Neural cell (in vitro differentiated cells): ENCODE measurements at regions not wholly inside any gene's neighbourhood (a gene's known extent, or its start where the extent isn't known, plus 50 kb on each side); places are given as distances from the start of the nearest gene placed in this dataset.

ENCODE experiments used
- H2AFZ ChIP-seq: fragments of 200-600, 300-800 bp; sonication (generic), shearing (Covaris generic); 2 replicates; pipeline ENCODE4 v1.6.0; 2014; ENCODE audit warnings: low read depth, mild to moderate bottlenecking, antibody characterized with exemption, low read length, moderate library complexity
- H3F3A ChIP-seq: fragments of 200-600 bp; shearing (Covaris generic); 2 replicates; pipeline ENCODE4 v1.6.1; 2016; ENCODE audit warnings: mild to moderate bottlenecking, moderate library complexity, mixed read lengths, antibody characterized with exemption, low read length; ENCODE audit not compliant: insufficient read depth, poor library complexity, severe bottlenecking
- H3K27ac ChIP-seq: fragments of 200-600, 300-800 bp; sonication (generic), shearing (Covaris generic); 2 replicates; pipeline ENCODE4 v1.5.1; 2014; ENCODE audit warnings: mild to moderate bottlenecking, low read length, moderate library complexity
- H3K27me3 ChIP-seq: fragments of 300-800, 200-600 bp; sonication (generic), shearing (Covaris generic); 2 replicates; pipeline ENCODE4 v1.6.0; 2014; ENCODE audit warnings: mild to moderate bottlenecking, low read depth, low read length, moderate library complexity; ENCODE audit not compliant: insufficient read depth
- H3K36me3 ChIP-seq: fragments of 300-800, 200-600 bp; sonication (generic), shearing (Covaris generic); 2 replicates; pipeline ENCODE4 v1.5.1; 2014; ENCODE audit warnings: mild to moderate bottlenecking, antibody characterized with exemption, low read length, moderate library complexity; ENCODE audit not compliant: insufficient read depth
- H3K4me2 ChIP-seq: fragments of 300-800, 200-600 bp; sonication (generic), shearing (Covaris generic); 2 replicates; pipeline ENCODE4 v1.6.0; 2014; ENCODE audit warnings: mild to moderate bottlenecking, low read length
- H3K4me3 ChIP-seq: fragments of 300-800, 200-600 bp; sonication (generic), shearing (Covaris generic); 2 replicates; pipeline ENCODE4 v1.5.1; 2014; ENCODE audit warnings: mild to moderate bottlenecking, low read length, moderate library complexity
- H3K79me2 ChIP-seq: fragments of 200-600 bp; shearing (Covaris generic); replicated peaks from 2 replicates; pipeline ENCODE4 v1.6.0; 2014; ENCODE audit warnings: mild to moderate bottlenecking, low read length, moderate library complexity; ENCODE audit not compliant: insufficient read depth
- H3K9ac ChIP-seq: fragments of 300-800, 200-600 bp; sonication (generic), shearing (Covaris generic); 2 replicates; pipeline ENCODE4 v1.6.1; 2016; ENCODE audit warnings: mild to moderate bottlenecking, low read length, mixed read lengths
- H3K9me2 ChIP-seq: fragments of 200-600 bp; shearing (Covaris generic); 2 replicates; pipeline ENCODE4 v1.6.1; 2016; ENCODE audit warnings: mild to moderate bottlenecking, low read length, mixed read lengths; ENCODE audit not compliant: insufficient read depth
- H3K9me3 ChIP-seq: fragments of 200-600, 300-800 bp; sonication (generic), shearing (Covaris generic); 2 replicates; pipeline ENCODE4 v1.6.1; 2016; ENCODE audit warnings: mild to moderate bottlenecking, mixed run types, low read length, moderate library complexity, mixed read lengths
- H4K20me1 ChIP-seq: fragments of 200-600 bp; shearing (Covaris generic); 2 replicates; pipeline ENCODE4 v1.6.1; 2016; ENCODE audit warnings: mild to moderate bottlenecking, mixed run types; ENCODE audit not compliant: insufficient read depth
- CTCF ChIP-seq: fragments of 450-650 bp; IDR thresholded peaks from 2 replicates; pipeline ENCODE4 v1.5.1; 2014; ENCODE audit warnings: antibody characterized with exemption, mild to moderate bottlenecking, moderate library complexity; ENCODE audit not compliant: poor library complexity, severe bottlenecking
- EP300 ChIP-seq: fragments of 450-650 bp; conservative IDR thresholded peaks from 2 replicates; pipeline ENCODE4 v1.6.1; 2014; ENCODE audit warnings: antibody characterized with exemption, mild to moderate bottlenecking, moderate library complexity; ENCODE audit not compliant: poor library complexity, severe bottlenecking
- EZH2 ChIP-seq: fragments of 200-600, 300-800 bp; shearing (Covaris generic), sonication (generic); IDR thresholded peaks from 2 replicates; pipeline ENCODE4 v1.6.1; 2014; ENCODE audit warnings: antibody characterized with exemption, low read length, borderline replicate concordance, mild to moderate bottlenecking; ENCODE audit not compliant: insufficient read depth, poor library complexity, severe bottlenecking
- MXI1 ChIP-seq: fragments of 450-650 bp; conservative IDR thresholded peaks from 2 replicates; pipeline ENCODE4 v1.6.1; 2014; ENCODE audit warnings: antibody characterized with exemption, mild to moderate bottlenecking; ENCODE audit not compliant: poor library complexity, severe bottlenecking
- POLR2AphosphoS5 ChIP-seq: IDR thresholded peaks from 2 replicates; pipeline ENCODE4 v1.6.1; 2012
- RAD21 ChIP-seq: fragments of 450-650 bp; conservative IDR thresholded peaks from 2 replicates; pipeline ENCODE4 v1.6.1; 2014; ENCODE audit warnings: antibody characterized with exemption, mild to moderate bottlenecking, moderate library complexity
- SMC3 ChIP-seq: fragments of 450-650 bp; conservative IDR thresholded peaks from 2 replicates; pipeline ENCODE4 v1.6.1; 2014; ENCODE audit warnings: antibody characterized with exemption, mild to moderate bottlenecking, moderate library complexity; ENCODE audit not compliant: poor library complexity
- TAF1 ChIP-seq: IDR thresholded peaks from 2 replicates; pipeline ENCODE4 v1.6.1; 2012; ENCODE audit warnings: low read depth
- TF ChIP-seq, protein P1 (sequence below): IDR thresholded peaks from 2 replicates; pipeline ENCODE4 v1.6.1; 2012; ENCODE audit warnings: borderline replicate concordance

DNA sequence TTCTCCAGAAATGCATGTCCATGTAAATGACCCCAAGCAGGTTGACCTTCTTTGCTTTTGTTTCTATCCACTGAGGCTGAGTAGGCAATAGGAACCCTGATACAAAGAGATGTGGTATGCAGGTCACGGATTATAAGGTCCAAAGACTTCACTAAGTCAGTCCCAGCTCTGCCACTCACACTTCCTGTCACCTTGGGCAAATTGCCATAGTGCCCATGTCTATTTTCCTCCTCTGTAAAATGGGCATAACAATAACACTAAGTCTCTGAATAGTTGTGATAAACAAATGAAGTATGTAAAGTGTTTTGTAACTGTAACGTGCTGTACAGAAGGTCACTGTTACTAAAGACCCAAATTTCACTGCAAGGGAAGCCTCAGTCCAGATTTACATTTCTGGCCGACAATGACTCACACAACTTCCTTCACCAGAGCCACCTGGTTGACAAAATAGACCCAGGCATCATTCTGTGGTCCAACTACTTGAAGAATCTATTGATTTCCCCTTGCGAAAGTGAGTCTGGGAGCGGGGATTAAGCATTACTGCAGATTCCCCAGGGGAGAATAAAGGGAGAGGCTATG is 175.4 kb upstream of the LPP start:
- Histone ChIP-seq H3K4me3 (no peak overlapping the region), H3K36me3 (no peaks in the 10 kb centered on the region), H3K4me2 (no peak overlapping the region), H3K9me3 (peaks cover 3% of the 10 kb centered on the region), H3K27me3 (no peaks in the 10 kb centered on the region), H3K9me2 (no peaks in the 10 kb centered on the region), H3K27ac (no peak overlapping the region), H3K9ac (no peak overlapping the region), H2AFZ (no peak overlapping the region), H4K20me1 (no peaks in the 10 kb centered on the region), H3F3A (no peaks in the 10 kb centered on the region), H3K79me2 (no peaks in the 10 kb centered on the region)
- TF ChIP-seq POLR2AphosphoS5 = no peak
- no peak for TF ChIP-seq TAF1
- no peak for TF ChIP-seq RAD21
- TF ChIP-seq MXI1 = no peak
- TF ChIP-seq, protein P1, sequence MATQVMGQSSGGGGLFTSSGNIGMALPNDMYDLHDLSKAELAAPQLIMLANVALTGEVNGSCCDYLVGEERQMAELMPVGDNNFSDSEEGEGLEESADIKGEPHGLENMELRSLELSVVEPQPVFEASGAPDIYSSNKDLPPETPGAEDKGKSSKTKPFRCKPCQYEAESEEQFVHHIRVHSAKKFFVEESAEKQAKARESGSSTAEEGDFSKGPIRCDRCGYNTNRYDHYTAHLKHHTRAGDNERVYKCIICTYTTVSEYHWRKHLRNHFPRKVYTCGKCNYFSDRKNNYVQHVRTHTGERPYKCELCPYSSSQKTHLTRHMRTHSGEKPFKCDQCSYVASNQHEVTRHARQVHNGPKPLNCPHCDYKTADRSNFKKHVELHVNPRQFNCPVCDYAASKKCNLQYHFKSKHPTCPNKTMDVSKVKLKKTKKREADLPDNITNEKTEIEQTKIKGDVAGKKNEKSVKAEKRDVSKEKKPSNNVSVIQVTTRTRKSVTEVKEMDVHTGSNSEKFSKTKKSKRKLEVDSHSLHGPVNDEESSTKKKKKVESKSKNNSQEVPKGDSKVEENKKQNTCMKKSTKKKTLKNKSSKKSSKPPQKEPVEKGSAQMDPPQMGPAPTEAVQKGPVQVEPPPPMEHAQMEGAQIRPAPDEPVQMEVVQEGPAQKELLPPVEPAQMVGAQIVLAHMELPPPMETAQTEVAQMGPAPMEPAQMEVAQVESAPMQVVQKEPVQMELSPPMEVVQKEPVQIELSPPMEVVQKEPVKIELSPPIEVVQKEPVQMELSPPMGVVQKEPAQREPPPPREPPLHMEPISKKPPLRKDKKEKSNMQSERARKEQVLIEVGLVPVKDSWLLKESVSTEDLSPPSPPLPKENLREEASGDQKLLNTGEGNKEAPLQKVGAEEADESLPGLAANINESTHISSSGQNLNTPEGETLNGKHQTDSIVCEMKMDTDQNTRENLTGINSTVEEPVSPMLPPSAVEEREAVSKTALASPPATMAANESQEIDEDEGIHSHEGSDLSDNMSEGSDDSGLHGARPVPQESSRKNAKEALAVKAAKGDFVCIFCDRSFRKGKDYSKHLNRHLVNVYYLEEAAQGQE = no peak
- no peak for TF ChIP-seq EP300
- TF ChIP-seq EZH2 = no peak
- no peak for TF ChIP-seq SMC3
- TF ChIP-seq CTCF = no peak

GRCh38 chr3:187979564-187979963 is 174.4 kb upstream of the LPP start:
- no peaks in the 10 kb centered on the region for H3K79me2 ChIP-seq
- TF ChIP-seq EZH2 = no peak
- no peak for TF ChIP-seq RAD21
- no peaks in the 10 kb centered on the region for H3K36me3 ChIP-seq

DNA sequence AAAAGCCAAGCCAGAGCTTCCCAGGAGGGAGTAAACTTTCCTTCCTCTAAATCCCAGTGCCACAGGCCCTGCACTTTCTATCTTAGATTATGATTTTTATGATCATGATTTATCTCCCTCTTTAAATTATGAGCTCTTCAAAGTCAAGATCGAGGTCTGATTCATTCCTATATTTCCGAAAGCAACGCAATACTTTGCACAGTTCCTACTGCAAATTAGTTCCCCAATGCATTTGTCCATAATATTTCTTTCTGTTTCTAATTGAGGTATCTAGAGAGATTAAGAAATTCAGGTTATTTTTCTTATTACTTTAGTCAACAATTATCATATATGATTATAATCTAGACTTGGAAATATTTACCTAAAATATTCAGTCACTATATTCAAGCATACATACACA is 173.1 kb upstream of the LPP start:
- no peak overlapping the region for H3K9ac ChIP-seq
- H3K4me2 ChIP-seq = no peak overlapping the region
- no peak overlapping the region for H3K4me3 ChIP-seq
- H3K9me3 ChIP-seq = peaks cover 3% of the 10 kb centered on the region
- H3K79me2 ChIP-seq = no peaks in the 10 kb centered on the region
- H3K27ac ChIP-seq = no peak overlapping the region
- H3K27me3 ChIP-seq = no peaks in the 10 kb centered on the region
- no peaks in the 10 kb centered on the region for H3F3A ChIP-seq
- H3K36me3 ChIP-seq = no peaks in the 10 kb centered on the region
- H3K9me2 ChIP-seq = no peaks in the 10 kb centered on the region
- no peak for TF ChIP-seq MXI1
- no peak for TF ChIP-seq EP300
- TF ChIP-seq, protein P1 = no peak
- TF ChIP-seq SMC3 = no peak
- no peak for TF ChIP-seq POLR2AphosphoS5
- no peak for TF ChIP-seq TAF1
- no peak for TF ChIP-seq EZH2
- H2AFZ ChIP-seq = no peak overlapping the region
- H4K20me1 ChIP-seq = no peaks in the 10 kb centered on the region

More at GRCh38 chr3:187979564-187979963, 174.4 kb upstream of the LPP start:
- no peak overlapping the region for H3K9ac ChIP-seq
- H4K20me1 ChIP-seq = no peaks in the 10 kb centered on the region
- H3K9me3 ChIP-seq = peaks cover 3% of the 10 kb centered on the region
- H3K4me3 ChIP-seq = no peak overlapping the region
- H3K27ac ChIP-seq = no peak overlapping the region
- no peaks in the 10 kb centered on the region for H3K9me2 ChIP-seq
- no peaks in the 10 kb centered on the region for H3K27me3 ChIP-seq
- H3F3A ChIP-seq = no peaks in the 10 kb centered on the region
- no peak overlapping the region for H3K4me2 ChIP-seq
- no peak overlapping the region for H2AFZ ChIP-seq
